Activated T-cell treated with anti-CD3 and anti-CD28 coated beads for 24 hours (primary cell): ENCODE measurements at regions not wholly inside any gene's neighbourhood (a gene's known extent, or its start where the extent isn't known, plus 50 kb on each side); places are given as distances from the start of the nearest gene placed in this dataset.

Experiments used
- DNase-seq: peaks from one replicate; pipeline ENCODE4 v3.0.0-alpha.2; 2020; ENCODE audit warnings: low read depth

GRCh38 chr13:77423296-77423695, 96.4 kb upstream of the MYCBP2 start:
- no peak for DNase-seq

- DNase-seq, result no peak
Observed at GRCh38 chr13:77422724-77423123, 95.8 kb upstream of the MYCBP2 start.

GRCh38 chr13:77417897-77418296, 91.0 kb upstream of the MYCBP2 start:
- DNase-seq, result no peak

- no peak for DNase-seq
Observed at GRCh38 chr13:77416666-77417212, 89.8 kb upstream of the MYCBP2 start.

DNA sequence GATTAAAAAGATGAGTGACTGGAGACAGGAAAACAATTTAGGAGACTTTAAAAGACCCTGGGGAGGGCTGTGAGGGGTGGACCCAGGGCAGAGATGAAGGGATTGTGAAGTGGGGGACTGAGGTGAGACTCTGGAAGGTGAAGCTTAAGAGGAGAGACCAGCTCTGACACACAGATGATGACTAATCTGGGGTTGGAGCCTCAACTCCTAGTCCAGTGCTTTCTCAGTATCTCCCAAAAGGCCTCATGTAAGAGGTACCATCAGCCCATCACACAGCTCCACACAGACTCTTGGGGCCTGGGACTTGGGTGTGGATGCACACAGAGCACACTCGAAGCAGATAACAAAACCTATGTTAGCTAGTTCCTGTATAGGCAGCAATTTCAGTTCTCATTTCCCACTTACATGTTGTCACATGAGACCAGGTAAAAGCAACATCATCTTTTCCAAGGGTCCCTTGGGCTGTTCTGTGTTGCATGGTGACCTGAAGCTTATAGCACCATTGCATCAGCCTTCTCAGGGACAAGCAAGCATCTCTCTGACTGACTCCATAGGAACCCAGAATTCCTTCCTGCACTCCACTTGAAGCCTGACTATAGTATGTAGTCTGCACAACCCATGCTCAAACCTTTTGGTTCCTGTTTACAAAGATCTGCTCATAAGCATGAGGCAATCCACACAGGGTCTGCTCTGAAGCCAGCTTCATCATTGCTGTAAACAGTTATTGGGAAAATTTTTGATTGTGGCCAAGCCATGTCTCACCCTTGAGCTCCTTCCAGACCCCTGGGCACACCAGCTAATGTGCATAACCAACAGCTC, 88.6 kb upstream of the MYCBP2 start:
- no peak for DNase-seq

DNA sequence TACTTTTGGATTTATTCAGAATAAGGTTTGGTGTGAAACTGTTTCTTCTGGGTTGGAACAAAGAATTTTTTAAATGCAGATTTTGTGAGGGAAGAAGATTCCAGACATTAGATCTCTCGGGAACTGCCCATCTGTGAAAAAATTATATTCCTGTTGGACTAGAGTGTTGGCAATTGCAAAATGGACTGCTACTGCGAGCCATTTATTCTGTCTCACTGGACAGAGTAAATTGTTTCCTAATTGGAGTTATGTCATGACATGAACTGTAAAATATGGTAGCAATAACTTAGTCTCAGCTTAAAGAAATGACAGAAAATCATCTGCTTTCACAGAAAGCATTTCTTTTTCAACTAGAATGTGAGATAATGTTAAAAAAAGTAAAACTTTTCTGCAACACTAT, 86.0 kb upstream of the MYCBP2 start:
- DNase-seq, result no peak

GRCh38 chr13:77412116-77412635, 85.3 kb upstream of the MYCBP2 start:
- DNase-seq, result no peak

DNA sequence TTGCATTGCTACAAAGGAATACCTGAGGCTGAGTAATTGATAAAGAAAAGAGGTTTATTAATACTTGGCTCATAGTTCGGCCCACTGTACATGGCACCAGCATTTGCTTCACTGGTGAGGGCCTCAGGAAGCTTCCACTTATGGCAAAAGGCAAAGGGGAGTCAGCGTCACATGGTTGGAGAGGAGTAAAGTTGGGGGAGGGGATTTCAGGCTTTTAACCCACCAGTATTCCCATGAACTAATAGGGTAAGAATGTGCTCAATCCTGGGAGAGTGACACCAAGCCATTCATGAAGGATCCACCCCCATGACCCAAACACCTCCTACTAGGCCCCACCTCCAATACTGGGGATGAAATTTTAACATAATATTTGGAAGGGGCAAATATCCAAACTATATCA, 82.5 kb upstream of the MYCBP2 start:
- no peak for DNase-seq

- DNase-seq, result no peak
Observed at GRCh38 chr13:77406644-77407440, 79.9 kb upstream of the MYCBP2 start.

- no peak for DNase-seq
Observed at GRCh38 chr13:77398825-77399620, 72.1 kb upstream of the MYCBP2 start.

DNA sequence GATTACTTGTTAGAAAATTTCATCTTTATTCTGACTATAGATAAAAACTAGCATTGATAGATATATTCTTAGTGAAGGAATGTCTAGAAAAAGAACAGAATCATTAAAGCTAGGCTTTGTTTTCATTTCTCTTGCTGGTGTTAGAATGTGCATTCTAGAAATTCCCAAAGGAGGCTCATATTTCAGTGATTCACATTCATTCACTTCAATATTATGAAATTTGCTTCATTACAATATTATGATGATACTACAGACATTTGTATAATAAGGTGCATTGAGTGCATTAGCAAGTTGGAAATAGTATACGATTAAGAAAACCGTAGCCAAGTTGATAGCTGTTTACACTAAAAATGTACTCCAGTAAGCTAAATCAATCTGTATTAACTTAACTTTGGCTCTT, 70.7 kb upstream of the MYCBP2 start:
- no peak for DNase-seq

DNA sequence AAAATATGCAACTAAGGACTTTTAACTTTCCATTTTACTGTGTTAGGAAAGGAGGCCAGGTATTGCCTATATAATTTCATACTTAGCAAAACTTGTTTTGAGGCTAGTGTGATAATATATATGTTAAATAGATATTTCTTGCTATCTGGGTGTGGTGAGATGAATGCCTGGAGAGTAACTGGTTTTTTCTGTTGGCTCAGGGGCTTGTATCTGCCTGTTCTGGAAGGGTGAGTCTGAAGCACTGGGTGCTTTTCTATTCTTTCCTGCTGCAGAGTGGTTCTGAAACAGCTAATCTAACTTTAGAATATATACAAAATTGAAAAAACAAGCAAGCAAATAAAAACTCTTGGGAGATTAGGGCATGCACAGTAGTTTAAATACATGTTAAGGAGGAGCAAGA, 64.6 kb upstream of the MYCBP2 start:
- no peak for DNase-seq

GRCh38 chr13:77390391-77390790, 63.5 kb upstream of the MYCBP2 start:
- no peak for DNase-seq

DNA sequence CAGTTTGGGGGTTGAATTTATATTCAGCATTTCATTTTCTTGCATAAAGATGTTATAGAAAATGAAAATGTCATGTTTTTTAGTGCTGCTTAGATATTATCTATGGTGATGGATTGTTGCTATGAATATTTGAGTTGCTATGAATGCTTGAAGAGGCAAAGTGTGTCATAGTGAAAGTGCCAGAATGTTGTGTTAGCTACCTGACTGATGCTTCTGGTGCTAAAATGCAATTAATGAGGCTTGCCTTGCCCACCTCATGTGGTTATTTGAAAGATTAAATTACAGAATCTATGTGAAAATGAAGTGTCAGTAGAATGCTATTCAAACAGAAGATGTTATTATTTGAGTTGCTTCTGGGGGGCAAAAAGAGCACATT, 62.7 kb upstream of the MYCBP2 start:
- DNase-seq, result no peak

DNA sequence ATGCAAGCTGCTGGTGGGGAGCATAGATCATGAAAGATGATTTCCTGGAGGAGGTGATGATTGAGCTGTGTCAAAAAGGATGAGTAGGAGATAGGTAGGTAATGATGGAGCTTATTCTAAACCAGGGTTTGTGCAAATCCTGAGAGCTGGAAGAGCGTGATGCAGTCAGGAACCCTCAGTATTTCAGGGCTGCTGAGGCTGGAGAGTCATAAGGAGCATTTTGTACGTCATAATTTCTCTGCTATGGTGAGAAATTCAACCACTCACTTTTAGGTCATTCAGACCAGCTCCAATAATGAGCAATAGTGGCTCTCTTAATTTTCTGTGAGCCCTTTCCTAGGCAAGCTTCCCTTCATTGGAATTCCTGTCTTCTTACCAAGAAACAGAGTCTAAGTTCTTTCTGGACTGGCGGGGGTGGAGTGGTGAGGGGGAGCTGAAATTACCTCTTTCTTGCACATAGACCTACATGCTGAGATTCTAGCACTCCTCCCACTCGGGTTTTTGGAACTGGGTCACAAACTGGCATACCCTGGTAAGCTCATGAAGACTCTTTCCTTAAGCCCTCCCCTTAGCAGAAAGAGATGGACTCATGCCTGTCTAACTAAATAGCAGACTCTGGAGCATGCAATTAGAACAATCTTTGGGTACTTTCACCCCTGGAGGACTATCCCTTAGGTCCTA, 62.2 kb upstream of the MYCBP2 start:
- DNase-seq, result no peak

GRCh38 chr13:77387607-77388200, 60.8 kb upstream of the MYCBP2 start:
- DNase-seq, result no peak

GRCh38 chr13:77386880-77387606, 60.1 kb upstream of the MYCBP2 start:
- DNase-seq, result no peak

DNA sequence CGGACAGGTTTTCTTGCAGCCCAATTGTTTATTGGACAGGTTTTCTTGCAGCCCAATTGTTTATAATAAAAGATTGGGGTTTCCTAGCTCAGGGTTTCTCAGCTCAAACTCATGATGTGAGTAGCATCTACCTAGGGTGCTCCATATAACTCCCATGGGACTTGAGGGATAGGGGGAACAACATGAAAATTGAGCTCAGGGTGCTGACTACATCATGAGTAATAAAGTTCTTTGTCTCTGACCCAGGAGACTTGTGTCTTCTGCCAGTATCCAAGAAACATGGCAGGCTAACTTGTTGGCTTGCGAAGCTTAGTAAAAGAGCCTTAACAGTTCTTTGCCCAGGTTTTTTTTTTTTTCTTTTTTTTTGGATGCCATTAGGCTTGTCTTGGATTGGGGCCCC, 59.2 kb upstream of the MYCBP2 start:
- no peak for DNase-seq

GRCh38 chr13:77384999-77385398, 58.1 kb upstream of the MYCBP2 start:
- DNase-seq, result no peak

DNA sequence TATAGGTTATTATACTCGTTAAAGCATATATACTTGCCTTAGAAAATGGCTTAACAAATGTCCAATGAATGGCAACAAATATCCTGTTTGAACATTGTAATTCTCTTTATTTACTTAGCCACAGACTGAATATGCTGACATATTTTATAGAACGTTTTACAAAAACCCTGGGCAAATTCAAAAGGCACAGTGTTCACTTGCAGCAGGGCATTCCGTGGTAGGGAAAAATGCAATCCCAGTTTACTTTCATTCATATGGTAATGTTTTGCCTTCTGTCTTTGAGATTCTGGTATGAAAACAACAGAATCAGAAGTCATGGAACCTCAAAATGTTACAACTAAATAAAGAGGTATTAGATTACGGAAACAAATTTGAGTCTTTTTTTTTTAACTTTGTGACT, 56.2 kb upstream of the MYCBP2 start:
- DNase-seq, result no peak
